ENCODE measurements at regions not wholly inside any gene's neighbourhood (a gene's known extent, or its start where the extent isn't known, plus 50 kb on each side); places are given as distances from the start of the nearest gene placed in this dataset.

DNA sequence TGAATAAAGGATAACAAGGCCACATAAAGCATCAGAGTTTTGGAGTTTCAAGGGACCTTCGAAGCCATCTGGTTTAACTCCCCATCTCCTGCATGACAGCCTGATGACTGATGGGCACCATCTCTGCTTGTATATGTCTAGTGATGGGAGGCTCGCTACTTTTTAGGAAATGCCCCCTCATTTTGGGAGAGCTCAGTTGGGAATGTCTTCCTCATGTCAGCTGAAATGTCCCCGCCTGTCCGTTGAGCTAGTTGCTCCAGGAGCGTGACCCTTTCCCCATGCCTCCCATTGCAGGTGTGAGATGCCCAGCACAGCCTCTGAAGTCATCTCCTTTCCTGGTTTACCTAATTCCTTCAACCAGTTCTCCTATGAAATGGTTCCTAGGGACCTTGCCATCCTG lies 69.6 kb upstream of the CAPRIN2 start:
- Histone ChIP-seq H3K27ac (ENCODE audit: low read length) (no peak overlapping the region), H3K9me3 (ENCODE audit: control insufficient read depth, insufficient read depth, low read length) (no peaks in the 10 kb centered on the region), H3K36me3 (ENCODE audit: control insufficient read depth, insufficient read depth, low read length) (no peaks in the 10 kb centered on the region), H3K4me3 (ENCODE audit: low read length) (no peak overlapping the region), H3K4me1 (ENCODE audit: control insufficient read depth, insufficient read depth, low read length) (peaks cover 12% of the 10 kb centered on the region), H3K27me3 (ENCODE audit: control insufficient read depth, insufficient read depth, low read length) (peaks cover 6% of the 10 kb centered on the region)
- intact Hi-C loops (cut with micrococcal nuclease), result no loop called here
- Mint-ChIP-seq H3K36me3 (no peaks in the 10 kb centered on the region), H3K9me3 (no peaks in the 10 kb centered on the region), H3K4me1 (peaks cover 24 to 27% of the 10 kb centered on the region in 2 donors), H3K27ac (no peak overlapping the region), H3K4me3 (peak overlapping the region; percentile 95), H3K27me3 (ENCODE audit: low read depth in 2 of 2) (peaks cover 18 to 21% of the 10 kb centered on the region in 2 donors)
- DNase-seq (no peak), ATAC-seq (no peak)
- 89% methylated on average over 5 of the region's 5 CpGs for WGBS (ENCODE audit: insufficient coverage)
- TF ChIP-seq, protein P1, sequence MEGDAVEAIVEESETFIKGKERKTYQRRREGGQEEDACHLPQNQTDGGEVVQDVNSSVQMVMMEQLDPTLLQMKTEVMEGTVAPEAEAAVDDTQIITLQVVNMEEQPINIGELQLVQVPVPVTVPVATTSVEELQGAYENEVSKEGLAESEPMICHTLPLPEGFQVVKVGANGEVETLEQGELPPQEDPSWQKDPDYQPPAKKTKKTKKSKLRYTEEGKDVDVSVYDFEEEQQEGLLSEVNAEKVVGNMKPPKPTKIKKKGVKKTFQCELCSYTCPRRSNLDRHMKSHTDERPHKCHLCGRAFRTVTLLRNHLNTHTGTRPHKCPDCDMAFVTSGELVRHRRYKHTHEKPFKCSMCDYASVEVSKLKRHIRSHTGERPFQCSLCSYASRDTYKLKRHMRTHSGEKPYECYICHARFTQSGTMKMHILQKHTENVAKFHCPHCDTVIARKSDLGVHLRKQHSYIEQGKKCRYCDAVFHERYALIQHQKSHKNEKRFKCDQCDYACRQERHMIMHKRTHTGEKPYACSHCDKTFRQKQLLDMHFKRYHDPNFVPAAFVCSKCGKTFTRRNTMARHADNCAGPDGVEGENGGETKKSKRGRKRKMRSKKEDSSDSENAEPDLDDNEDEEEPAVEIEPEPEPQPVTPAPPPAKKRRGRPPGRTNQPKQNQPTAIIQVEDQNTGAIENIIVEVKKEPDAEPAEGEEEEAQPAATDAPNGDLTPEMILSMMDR (IDR thresholded peaks at IDR 0.05), result no peak

DNA sequence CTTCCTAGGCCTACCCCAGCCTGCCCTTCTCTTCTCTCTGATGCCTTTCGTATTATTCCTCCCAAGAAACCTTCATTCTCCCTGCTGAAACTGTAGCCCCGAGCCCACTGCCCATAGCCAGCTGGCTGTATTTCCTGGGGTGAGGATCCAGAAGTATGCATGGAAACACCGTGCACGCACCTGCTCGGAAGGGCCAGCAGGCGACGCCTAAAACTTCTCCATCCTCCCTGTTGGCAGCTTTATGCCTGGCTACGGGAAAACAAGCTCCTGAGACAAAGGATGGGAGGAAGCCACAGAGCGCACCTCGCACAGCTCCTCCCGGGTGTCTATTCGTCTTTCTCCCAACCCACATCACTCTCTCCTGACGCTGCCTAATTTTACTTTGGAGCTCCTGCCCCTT lies 69.0 kb upstream of the CAPRIN2 start:
- no peaks in the 10 kb centered on the region for H3K36me3 ChIP-seq (ENCODE audit: control insufficient read depth, insufficient read depth, low read length)
- H3K4me1 ChIP-seq (ENCODE audit: control insufficient read depth, insufficient read depth, low read length), result peaks cover 12% of the 10 kb centered on the region
- TF ChIP-seq, protein P1 (IDR thresholded peaks at IDR 0.05), result no peak
- no peak overlapping the region for H3K4me3 ChIP-seq (ENCODE audit: low read length)
- Mint-ChIP-seq H3K4me1 (peaks cover 24 to 27% of the 10 kb centered on the region in 2 donors), H3K27me3 (ENCODE audit: low read depth in 2 of 2) (peaks cover 17 to 21% of the 10 kb centered on the region in 2 donors), H3K36me3 (no peaks in the 10 kb centered on the region), H3K9me3 (no peaks in the 10 kb centered on the region), H3K4me3 (peak overlapping the region; percentile 95), H3K27ac (no peak overlapping the region)
- ATAC-seq (no peak), DNase-seq (no peak)
- 93% methylated on average over 13 of the region's 13 CpGs for WGBS (ENCODE audit: insufficient coverage)
- H3K27me3 ChIP-seq (ENCODE audit: control insufficient read depth, insufficient read depth, low read length), result peaks cover 6% of the 10 kb centered on the region
- no peak overlapping the region for H3K27ac ChIP-seq (ENCODE audit: low read length)
- intact Hi-C loops (cut with micrococcal nuclease), result no loop called here
- no peaks in the 10 kb centered on the region for H3K9me3 ChIP-seq (ENCODE audit: control insufficient read depth, insufficient read depth, low read length)

DNA sequence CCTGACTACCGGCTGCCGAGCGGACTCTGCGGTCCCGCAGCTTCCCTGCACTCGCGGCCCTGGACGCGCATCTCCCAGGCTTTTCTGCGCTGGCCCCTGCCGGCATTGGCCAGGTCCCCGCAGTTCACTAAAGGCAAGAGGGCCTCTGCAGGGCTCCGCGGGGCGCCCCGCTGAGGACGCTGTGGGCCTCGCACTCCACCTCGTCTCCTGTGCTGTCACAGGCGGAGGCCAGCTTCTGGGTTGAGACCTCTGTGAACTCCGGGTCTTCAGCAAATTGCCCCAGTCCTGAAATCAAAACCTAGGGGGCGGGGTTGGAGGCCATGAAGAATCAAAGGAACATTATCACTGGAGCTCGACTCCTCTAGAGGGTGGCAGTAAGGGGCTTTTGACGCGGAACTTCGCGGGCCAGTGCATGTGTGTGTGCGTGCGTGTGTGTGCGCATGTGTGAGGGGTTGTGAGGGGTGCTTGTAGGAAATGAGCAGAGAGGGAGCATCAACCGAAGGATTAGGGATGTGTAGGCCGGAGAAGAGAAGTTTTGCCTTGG lies 68.5 kb upstream of the CAPRIN2 start:
- peaks cover 16 to 23% of the 10 kb centered on the region in 2 donors for H3K27me3 Mint-ChIP-seq (ENCODE audit: low read depth in 2 of 2)
- TF ChIP-seq, protein P1 (IDR thresholded peaks at IDR 0.05), result peak; percentile 26
- DNase-seq (peak; percentile 24 to 58), ATAC-seq (peak; percentile 70 to 89 (median 87))
- no peaks in the 10 kb centered on the region for H3K36me3 Mint-ChIP-seq
- Histone ChIP-seq H3K27me3 (ENCODE audit: control insufficient read depth, insufficient read depth, low read length) (peaks cover 6% of the 10 kb centered on the region), H3K4me1 (ENCODE audit: control insufficient read depth, insufficient read depth, low read length) (peaks cover 12% of the 10 kb centered on the region), H3K27ac (ENCODE audit: low read length) (peak overlapping the region; percentile 11), H3K9me3 (ENCODE audit: control insufficient read depth, insufficient read depth, low read length) (no peaks in the 10 kb centered on the region), H3K4me3 (ENCODE audit: low read length) (peak overlapping the region; percentile 49), H3K36me3 (ENCODE audit: control insufficient read depth, insufficient read depth, low read length) (no peaks in the 10 kb centered on the region)
- intact Hi-C loops (cut with micrococcal nuclease), result no loop called here
- H3K4me3 Mint-ChIP-seq, result peak overlapping the region; percentile 95
- WGBS (ENCODE audit: insufficient coverage), result 22% methylated on average over 32 of the region's 32 CpGs
- peak overlapping the region in 1 of 2 donors; percentile 77 for H3K27ac Mint-ChIP-seq
- no peaks in the 10 kb centered on the region for H3K9me3 Mint-ChIP-seq
- H3K4me1 Mint-ChIP-seq, result peaks cover 24 to 27% of the 10 kb centered on the region in 2 donors

Data from natural killer cell (primary cell).